Heart right ventricle (tissue), 16 donors: ENCODE measurements at regions not wholly inside any gene's neighbourhood (a gene's known extent, or its start where the extent isn't known, plus 50 kb on each side); places are given as distances from the start of the nearest gene placed in this dataset.
A peak's percentile ranks its signal among the peaks of the same experiment; 100 is the strongest.

Experiments used
- ATAC-seq, 8 donors: fragments of 200-7000 bp; cut with Tn5 transposase; one replicate each; pipeline ENCODE4 v1.9.1; 2020; ENCODE audit warnings: mild to moderate bottlenecking in 8 of 8, moderate library complexity in 8 of 8, moderate number of reproducible peaks in 1 of 8
- DNase-seq, 2 donors: peaks; one replicate each; pipeline ENCODE4 v3.0.0-alpha.2; 2020
- H3K27ac ChIP-seq, 10 donors: fragments of 200-600 bp; sonication (generic) in 2 of 10; one replicate each; pipeline versions ENCODE4 v1.5.0 to v1.8.0; 2020 to 2022; ENCODE audit warnings: mild to moderate bottlenecking in 3 of 10
- H3K27me3 ChIP-seq, 7 donors: fragments of 200-600 bp; one replicate each; pipeline ENCODE4 v1.8.0; 2021 to 2022; ENCODE audit warnings: mild to moderate bottlenecking in 2 of 7
- H3K36me3 ChIP-seq, 9 donors: fragments of 200-600 bp; sonication (generic) in 1 of 9; one replicate each; pipeline versions ENCODE4 v1.5.0 to v1.8.0; 2020 to 2022; ENCODE audit warnings: mild to moderate bottlenecking in 2 of 9
- H3K4me1 ChIP-seq, 9 donors: fragments of 200-600 bp; sonication (generic) in 1 of 9; one replicate each; pipeline versions ENCODE4 v1.5.0 to v1.8.0; 2020 to 2022; ENCODE audit warnings: mild to moderate bottlenecking in 4 of 9
- H3K4me3 ChIP-seq, 10 donors: fragments of 200-600 bp; sonication (generic) in 2 of 10; one replicate each; pipeline versions ENCODE4 v1.5.0 to v1.8.0; 2020 to 2022; ENCODE audit warnings: mild to moderate bottlenecking in 7 of 10, moderate library complexity in 2 of 10
- H3K9me3 ChIP-seq, 11 donors: fragments of 200-600 bp in 10 of 11; sonication (generic) in 2 of 11; one replicate each; pipeline versions ENCODE4 v1.5.0 to v1.8.0; 2013 to 2022; ENCODE audit warnings: mild to moderate bottlenecking in 2 of 11, control low read depth in 1 of 11, moderate library complexity in 1 of 11
- CTCF ChIP-seq, 9 donors: fragments of 200-600 bp; sonication (generic) in 2 of 9; IDR thresholded peaks; one replicate each; pipeline versions ENCODE4 v1.5.0 to v1.8.0; 2021 to 2022; ENCODE audit warnings: antibody characterized with exemption in 9 of 9, mild to moderate bottlenecking in 5 of 9, moderate library complexity in 1 of 9
- WGBS, 2 donors: extraction: QIAGEN DNeasy Blood & Tissue Kit; methylation state at CpG; one replicate each; pipeline ENCODE4 v1.1.7; 2013; ENCODE audit warnings: inconsistent platforms in 1 of 2; 5-methylcytosine and 5-hydroxymethylcytosine counted together
- intact Hi-C, 10 donors: fragments of 100-400 bp; cut with DNase I; formaldehyde crosslinking; loops; one replicate each; pipeline versions ENCODE4 v1.11.1 to v1.14.2; 2022
- donor health status: Arrhythmogenic right ventricular cardiomyopathy.
- donor health status: ischemic (EF 13 %, LVEDD 7.1; RV severe dilation, severe dysfunction).
- donor health status: healthy with polysubstance abuse.
- donor health status: DM: no; HTN: yes; CAD: no.
- donor health status: DM: no; HTN: no; CAD: no.
- donor health status: ischemic (EF 25% LVEDD 6.9; RV normal size, moderate dysfunction).
- donor health status: ischemic (EF 25% LVEDD 5.7; RV mildly dilated, moderate dysfunction).
- donor health status: healthy.
- donor health status: DM: yes; HTN: yes; CAD: no.
- donor health status: Ischemic cardiomyopathy.
- donor health status: ischemic (EF 35%, LVEDD 5.7; RV mildly dilated, moderate dysfunction).
- donor health status: nonischemic (EF 11% LVEDD 7.7; RV severe dilation, severe dysfunction).
- donor health status: DM: yes; HTN: yes; CAD: no.
- donor health status: PGD.
- donor health status: ischemic (EF 29% LVEDD 5.4; RV normal size, mild dysfunction).
- donor health status: nonischemic (EF 23%, LVEDD 6.1; RV moderate dilation, normal function).

GRCh38 chr1:60906039-60906438 is 176.3 kb upstream of the NFIA start:
- TF ChIP-seq CTCF (IDR thresholded peaks at IDR 0.05) = no peak
- no peak overlapping the region for H3K4me3 ChIP-seq
- 77 to 94% methylated on average over 2 of the region's 2 CpGs for WGBS, 2 donors
- DNase-seq (no peak), ATAC-seq (no peak)
- intact Hi-C loops = no loop called here
- H3K36me3 ChIP-seq = no peaks in the 10 kb centered on the region
- peak overlapping the region in 4 of 10 donors; percentile 7 to 90 (median 62) for H3K27ac ChIP-seq
- H3K4me1 ChIP-seq = peaks cover 9 to 49% (median 32%) of the 10 kb centered on the region in 9 donors
- no peaks in the 10 kb centered on the region for H3K9me3 ChIP-seq
- no peaks in the 10 kb centered on the region for H3K27me3 ChIP-seq

- intact Hi-C loops = no loop called here
- DNase-seq (peak; percentile 54 to 78), ATAC-seq (peak; percentile 66 to 96 (median 90))
- H3K27ac ChIP-seq = peak overlapping the region; percentile 35 to 90 (median 81)
- TF ChIP-seq CTCF (IDR thresholded peaks at IDR 0.05) = no peak
- H3K27me3 ChIP-seq = no peaks in the 10 kb centered on the region
- peaks cover 9 to 60% (median 36%) of the 10 kb centered on the region in 9 donors for H3K4me1 ChIP-seq
- H3K9me3 ChIP-seq = no peaks in the 10 kb centered on the region
- no peaks in the 10 kb centered on the region for H3K36me3 ChIP-seq
- WGBS, 2 donors = 7 to 19% methylated on average over 4 of the region's 4 CpGs
- no peak overlapping the region for H3K4me3 ChIP-seq
These were observed 178.1 kb upstream of the NFIA start for GRCh38 chr1:60904099-60904851.

GRCh38 chr1:60903591-60903990 is 178.8 kb upstream of the NFIA start:
- no peaks in the 10 kb centered on the region for H3K36me3 ChIP-seq
- H3K4me1 ChIP-seq = peaks cover 9 to 65% (median 36%) of the 10 kb centered on the region in 9 donors
- no peaks in the 10 kb centered on the region for H3K9me3 ChIP-seq
- peak overlapping the region; percentile 73 to 90 (median 81) for H3K27ac ChIP-seq
- intact Hi-C loops = no loop called here
- TF ChIP-seq CTCF (IDR thresholded peaks at IDR 0.05) = no peak
- 22 to 41% methylated on average over 10 of the region's 10 CpGs for WGBS, 2 donors
- H3K4me3 ChIP-seq = no peak overlapping the region
- H3K27me3 ChIP-seq = no peaks in the 10 kb centered on the region
- DNase-seq = peak; percentile 67 to 70
- ATAC-seq = peak; percentile 52 to 88 (median 80)

- peaks cover 8 to 74% (median 38%) of the 10 kb centered on the region in 9 donors for H3K4me1 ChIP-seq
- peak overlapping the region in 2 of 10 donors; percentile 7 to 43 for H3K27ac ChIP-seq
- no peak for DNase-seq
- H3K9me3 ChIP-seq = no peaks in the 10 kb centered on the region
- no peak for TF ChIP-seq CTCF (IDR thresholded peaks at IDR 0.05)
- intact Hi-C loops = no loop called here
- H3K36me3 ChIP-seq = no peaks in the 10 kb centered on the region
- WGBS, 2 donors = 44 to 60% methylated on average over 3 of the region's 3 CpGs
- no peak for ATAC-seq
- no peaks in the 10 kb centered on the region for H3K27me3 ChIP-seq
- no peak overlapping the region for H3K4me3 ChIP-seq
These were observed 182.9 kb upstream of the NFIA start for GRCh38 chr1:60899464-60899863.
